HG03442 (cell line): ENCODE measurements at regions not wholly inside any gene's neighbourhood (a gene's known extent, or its start where the extent isn't known, plus 50 kb on each side); places are given as distances from the start of the nearest gene placed in this dataset.
"Not testable (repeated sequence)": the region's sequence is repeated elsewhere in the genome, so short reads cannot be mapped to it uniquely, and the experiment has no call there.

Experiments used
- ATAC-seq: cut with Tn5 transposase; IDR thresholded peaks from one replicate; pipeline ENCODE4 v1.9.1; 2021; ENCODE audit warnings: mild to moderate bottlenecking, moderate library complexity; ENCODE audit not compliant: unreplicated experiment

DNA sequence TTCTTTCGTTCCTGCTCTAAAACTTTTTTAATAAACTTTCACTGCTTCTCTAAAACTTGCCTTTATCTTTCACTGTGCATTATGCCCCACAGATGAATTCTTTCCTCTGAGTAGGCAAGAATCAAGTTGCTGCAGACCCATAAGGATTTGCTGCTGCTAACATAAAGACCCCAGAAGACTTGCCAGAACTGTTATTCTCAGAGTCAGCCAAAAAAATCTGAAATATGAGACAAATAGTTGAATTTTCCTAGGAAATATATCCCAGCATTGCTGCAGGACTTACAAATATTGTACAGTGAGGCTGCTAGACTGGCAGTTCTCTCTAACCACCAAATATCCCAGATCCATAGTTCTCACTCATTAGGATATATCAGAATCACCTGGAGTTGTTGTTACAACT lies 349.1 kb upstream of the FLRT2 start:
- no peak for ATAC-seq

- ATAC-seq = no peak
These were observed 347.7 kb upstream of the FLRT2 start for GRCh38 chr14:85182282-85182681.

GRCh38 chr14:85186082-85186481 lies 343.9 kb upstream of the FLRT2 start:
- ATAC-seq = no peak

GRCh38 chr14:85187521-85187920 lies 342.4 kb upstream of the FLRT2 start:
- ATAC-seq = no peak

DNA sequence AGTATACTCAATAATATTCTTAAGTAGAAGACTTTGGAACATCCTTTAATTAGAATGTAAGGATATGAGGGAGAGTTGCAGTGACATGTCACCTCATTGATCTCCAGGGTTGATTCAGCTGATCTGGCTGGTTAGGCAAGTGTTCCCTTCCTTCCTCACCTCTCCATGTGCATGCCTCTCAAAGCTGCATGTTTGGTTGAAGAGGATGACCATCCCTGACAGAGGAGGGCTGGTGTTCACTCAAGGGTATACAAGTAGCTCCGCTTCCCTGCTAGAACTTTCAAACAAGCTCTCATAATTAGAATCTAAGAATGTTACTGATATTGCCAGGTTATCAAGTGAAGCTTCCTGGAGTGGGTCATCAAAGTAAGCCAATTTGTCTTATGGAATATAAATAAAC lies 341.1 kb upstream of the FLRT2 start:
- no peak for ATAC-seq

DNA sequence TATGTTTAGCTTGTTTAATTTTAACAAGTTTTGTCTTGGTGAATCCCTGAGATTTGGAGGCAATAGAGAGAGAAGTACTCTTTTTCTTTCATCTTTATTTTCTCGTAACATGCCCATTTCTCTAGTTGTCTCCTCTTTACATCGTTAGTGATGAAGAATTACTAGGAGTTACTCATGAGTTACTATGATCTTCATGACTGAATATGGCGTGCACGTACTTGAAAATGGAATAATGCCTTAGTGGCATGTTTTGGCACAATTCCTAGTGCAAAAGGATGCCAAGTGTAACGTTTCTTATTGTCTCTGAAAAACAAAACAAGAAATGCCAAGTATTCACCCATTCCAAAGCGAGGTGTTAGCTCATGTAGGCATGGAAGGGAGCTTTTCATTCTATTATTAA lies 340.7 kb upstream of the FLRT2 start:
- ATAC-seq = not testable (repeated sequence)

GRCh38 chr14:85190251-85190650 lies 339.7 kb upstream of the FLRT2 start:
- no peak for ATAC-seq

- no peak for ATAC-seq
These were observed 338.0 kb upstream of the FLRT2 start for GRCh38 chr14:85191986-85192385.

GRCh38 chr14:85195872-85196477 lies 334.0 kb upstream of the FLRT2 start:
- no peak for ATAC-seq

GRCh38 chr14:85198001-85198400 lies 331.9 kb upstream of the FLRT2 start:
- ATAC-seq = no peak

- ATAC-seq = no peak
These were observed 324.1 kb upstream of the FLRT2 start for GRCh38 chr14:85205875-85206274.

DNA sequence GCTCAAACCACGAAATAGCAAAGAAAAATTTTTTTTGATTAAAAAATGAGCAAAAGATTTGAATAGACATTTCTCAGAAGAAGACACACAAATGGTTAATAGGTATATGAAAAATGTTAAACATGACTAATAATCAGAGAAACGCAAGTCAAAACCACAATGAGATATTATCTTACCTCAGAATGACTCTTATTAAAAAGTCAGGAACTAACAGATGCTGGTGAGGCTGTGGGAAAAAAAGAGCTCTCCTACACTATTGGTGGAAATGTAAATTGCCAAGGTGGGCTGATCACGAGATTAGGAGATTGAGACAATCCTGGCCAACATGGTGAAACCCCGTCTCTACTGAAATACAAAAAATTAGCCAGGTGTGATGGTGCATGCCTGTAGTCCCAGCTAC lies 315.5 kb upstream of the FLRT2 start:
- ATAC-seq = no peak

DNA sequence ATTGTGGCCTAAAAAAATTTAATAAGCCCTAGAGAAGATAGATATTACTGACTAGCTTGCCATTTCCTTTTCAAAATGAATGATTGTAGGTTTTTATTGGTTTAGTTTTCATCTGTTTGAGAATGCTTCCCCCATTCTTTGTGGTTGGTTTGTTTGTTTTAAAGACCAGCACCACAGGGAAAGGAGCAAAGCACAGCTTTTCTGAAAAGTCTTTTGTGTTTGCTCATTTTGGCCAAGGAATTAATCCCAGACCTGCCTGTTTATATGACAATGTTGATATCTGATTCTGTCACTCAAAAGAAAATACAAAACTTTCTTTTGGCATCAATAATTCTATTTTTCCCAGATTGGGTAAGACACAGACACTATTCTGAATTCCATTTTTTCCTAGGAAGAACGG lies 312.5 kb upstream of the FLRT2 start:
- ATAC-seq = no peak

- ATAC-seq = no peak
These were observed 311.0 kb upstream of the FLRT2 start for GRCh38 chr14:85218982-85219381.

GRCh38 chr14:85221832-85222231 lies 308.1 kb upstream of the FLRT2 start:
- ATAC-seq = no peak

DNA sequence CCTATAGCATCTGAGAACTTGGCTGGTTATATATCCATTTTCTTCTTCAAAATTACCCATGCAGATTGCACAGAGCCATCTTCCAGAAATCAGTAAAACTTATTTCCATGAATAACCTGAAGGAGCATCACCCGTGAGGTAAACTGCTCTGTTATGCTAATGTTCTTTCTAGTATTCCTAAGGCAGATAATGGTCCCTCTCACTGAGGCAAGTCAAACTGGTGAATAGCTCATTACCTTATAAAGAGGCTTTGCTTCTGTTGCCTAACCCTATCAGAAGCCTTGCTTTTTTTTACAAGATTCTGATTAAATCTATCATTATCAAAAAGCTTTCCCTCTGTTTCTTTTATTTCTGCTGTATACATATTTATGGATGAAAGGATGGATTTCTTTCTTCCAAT lies 307.6 kb upstream of the FLRT2 start:
- no peak for ATAC-seq

- ATAC-seq = no peak
These were observed 306.3 kb upstream of the FLRT2 start for GRCh38 chr14:85223667-85224066.

DNA sequence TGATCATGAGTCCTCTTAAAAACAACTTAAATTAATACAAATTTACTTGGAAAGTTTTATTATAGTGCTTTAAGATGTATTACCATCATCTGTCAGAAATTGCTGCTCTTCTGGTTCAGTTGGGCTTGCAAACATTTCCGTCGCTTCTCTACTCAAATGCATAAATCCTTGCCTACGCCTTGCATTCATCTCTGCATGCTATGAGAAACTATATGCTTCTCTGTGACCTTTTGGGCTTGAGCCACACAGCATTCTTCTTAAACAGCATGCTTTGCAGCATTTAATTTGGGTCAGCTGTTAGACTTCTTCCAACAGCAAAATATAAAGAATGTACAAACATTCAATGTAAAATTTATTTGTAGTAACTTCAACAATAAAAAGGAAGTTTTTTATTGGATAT lies 305.7 kb upstream of the FLRT2 start:
- ATAC-seq = no peak

GRCh38 chr14:85233756-85234155 lies 296.2 kb upstream of the FLRT2 start:
- no peak for ATAC-seq

GRCh38 chr14:85234156-85235025 lies 295.6 kb upstream of the FLRT2 start:
- ATAC-seq = no peak

- no peak for ATAC-seq
These were observed 294.1 kb upstream of the FLRT2 start for GRCh38 chr14:85235868-85236267.

DNA sequence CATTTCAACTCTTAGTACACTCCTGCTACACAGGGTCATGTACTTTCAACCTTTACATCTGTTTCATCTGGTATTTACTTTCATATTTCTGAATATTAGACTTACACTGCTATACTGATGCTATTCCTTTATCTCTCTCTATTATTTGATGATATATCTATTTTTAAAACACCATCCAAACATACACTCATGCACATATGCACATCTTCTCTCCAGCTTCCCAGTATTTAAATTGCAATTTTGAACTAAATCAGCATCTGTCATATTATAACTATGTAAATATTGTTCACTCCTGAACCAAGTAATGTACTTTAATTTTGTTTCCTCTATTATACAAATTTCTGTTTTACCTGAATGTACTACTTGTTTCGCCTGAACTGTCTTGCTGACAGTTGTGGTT lies 293.6 kb upstream of the FLRT2 start:
- no peak for ATAC-seq

GRCh38 chr14:85239791-85240190 lies 290.2 kb upstream of the FLRT2 start:
- no peak for ATAC-seq
